DMS 273 (cell line): ENCODE measurements at regions not wholly inside any gene's neighbourhood (a gene's known extent, or its start where the extent isn't known, plus 50 kb on each side); places are given as distances from the start of the nearest gene placed in this dataset.
"Not testable (repeated sequence)": the region's sequence is repeated elsewhere in the genome, so short reads cannot be mapped to it uniquely, and the experiment has no call there.

Source experiments
- DNase-seq: peaks from one replicate; lab custom pipeline; 2025; ENCODE audit not compliant: unreplicated experiment; lab: John Stamatoyannopoulos, UW

DNA sequence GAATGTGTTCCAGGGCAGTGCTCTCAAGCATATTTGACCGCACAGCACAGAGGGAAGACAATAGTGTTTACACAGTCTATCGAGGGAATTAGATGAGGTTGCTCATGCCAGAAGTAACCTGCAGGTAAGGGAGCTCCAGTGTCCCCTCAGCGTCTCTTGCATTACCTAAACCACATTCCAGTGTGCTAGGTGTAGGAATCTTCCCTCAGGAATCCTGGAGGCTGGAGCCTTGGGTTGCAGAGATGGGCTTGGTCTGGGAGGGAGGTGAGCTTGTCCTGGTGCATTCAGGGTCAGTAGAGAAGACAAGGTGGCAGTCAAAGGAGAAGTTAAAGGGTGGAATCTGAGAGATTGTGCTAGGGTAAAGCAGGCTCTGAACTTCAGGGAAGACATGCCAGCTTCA, 56.3 kb downstream of the SOX14 start:
- no peak for DNase-seq

DNA sequence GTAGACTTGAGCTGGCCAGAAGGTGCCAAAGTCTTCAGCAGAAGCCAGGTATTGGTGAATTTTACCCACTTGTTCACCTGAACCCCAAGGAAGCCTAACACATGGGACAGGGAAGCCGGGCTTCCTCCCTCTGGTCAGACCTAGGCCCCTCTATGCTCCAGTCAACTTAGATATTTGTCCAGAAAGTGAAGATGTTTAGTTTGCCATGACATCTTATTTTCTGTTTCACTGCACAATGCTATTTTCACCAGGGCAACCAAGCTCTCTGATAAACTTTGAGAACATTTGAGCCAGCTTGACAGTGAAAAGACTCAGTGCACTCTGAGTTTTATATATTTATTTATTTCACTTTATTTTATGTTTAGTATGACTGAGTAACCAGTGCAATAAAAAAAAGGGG, 71.0 kb downstream of the SOX14 start:
- DNase-seq: no peak

DNA sequence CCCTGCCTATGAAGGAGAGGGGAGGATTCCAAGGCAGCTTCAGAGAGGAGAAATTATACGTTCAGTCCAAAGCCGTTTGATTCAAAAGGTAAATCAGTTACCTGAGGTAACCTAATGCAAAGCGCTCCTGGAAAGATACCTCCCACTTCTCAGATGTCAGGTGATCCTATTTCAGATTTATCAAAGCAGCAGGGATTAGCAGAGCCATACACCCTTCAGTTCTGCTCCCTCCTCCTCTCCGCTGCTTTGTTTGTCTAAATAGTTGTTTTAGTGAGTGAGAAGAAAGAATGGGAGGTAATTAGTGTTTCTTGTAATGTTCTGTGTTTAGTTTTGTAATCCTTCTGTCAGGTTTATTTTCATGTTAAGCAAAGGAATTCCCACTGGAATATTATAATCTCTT, 81.1 kb downstream of the SOX14 start:
- no peak for DNase-seq

- no peak for DNase-seq
Measured at GRCh38 chr3:137845666-137846065, 81.6 kb downstream of the SOX14 start.

DNA sequence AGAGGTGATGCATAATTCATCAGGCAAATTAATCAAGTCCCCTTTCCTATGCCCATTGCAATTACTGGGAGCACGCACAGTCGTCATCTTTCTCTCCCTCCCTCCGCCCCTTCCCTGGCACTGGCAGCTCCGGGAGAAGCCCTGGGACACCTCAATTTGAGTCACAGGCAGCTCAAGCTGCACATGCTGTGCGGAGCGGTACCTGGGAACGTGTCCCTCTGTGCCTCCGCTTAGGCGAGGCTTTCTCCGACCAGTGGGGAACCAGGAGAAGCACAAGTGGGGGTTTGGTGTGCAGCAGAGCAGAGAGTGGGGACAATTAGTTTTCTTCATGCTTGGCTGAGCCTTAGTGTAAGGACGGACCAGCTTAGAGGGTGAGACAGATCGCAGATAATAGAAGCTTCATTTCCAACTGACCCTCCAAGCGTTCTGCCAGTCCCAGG, 88.3 kb downstream of the SOX14 start:
- DNase-seq: no peak

- no peak for DNase-seq
Measured at GRCh38 chr3:137854533-137855261, 90.6 kb downstream of the SOX14 start.

DNA sequence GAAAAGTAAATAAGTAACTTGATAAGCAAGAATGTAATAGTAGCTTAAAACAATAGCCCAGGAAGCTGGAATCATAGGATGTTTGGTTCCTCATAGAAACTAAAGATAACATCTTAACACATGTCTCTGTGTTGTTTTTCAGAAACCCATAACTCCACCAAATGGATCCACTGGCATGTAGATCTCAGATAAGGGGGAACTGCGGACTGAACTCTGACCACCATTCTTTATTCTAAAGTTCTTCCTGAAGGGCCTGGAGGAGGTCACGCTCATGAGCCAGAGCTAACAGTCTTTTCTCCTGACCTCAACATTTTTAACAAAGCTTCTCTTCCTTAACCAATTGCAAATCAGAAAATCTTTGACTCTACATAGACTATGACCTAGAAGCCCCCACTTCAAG, 101.9 kb downstream of the SOX14 start:
- no peak for DNase-seq

DNA sequence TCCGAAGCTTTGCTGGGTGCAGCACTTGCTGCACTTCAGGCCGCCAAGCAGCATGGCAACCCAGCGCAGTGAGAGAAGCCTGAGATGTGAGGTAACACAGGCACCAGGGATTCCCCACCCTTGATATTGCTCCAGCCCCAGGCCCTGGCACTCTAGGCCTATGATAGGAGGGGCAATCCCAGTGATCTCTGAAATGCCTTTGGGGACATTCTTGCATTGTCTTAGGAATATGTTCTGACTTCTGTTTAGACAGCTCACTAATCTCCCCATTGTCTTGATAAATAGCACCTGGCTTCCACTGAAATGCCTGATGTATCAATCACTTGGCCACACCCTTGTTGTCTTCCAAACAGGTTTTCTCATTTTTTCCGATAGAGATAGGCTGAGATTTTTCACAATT, 102.8 kb downstream of the SOX14 start:
- DNase-seq: no peak

DNA sequence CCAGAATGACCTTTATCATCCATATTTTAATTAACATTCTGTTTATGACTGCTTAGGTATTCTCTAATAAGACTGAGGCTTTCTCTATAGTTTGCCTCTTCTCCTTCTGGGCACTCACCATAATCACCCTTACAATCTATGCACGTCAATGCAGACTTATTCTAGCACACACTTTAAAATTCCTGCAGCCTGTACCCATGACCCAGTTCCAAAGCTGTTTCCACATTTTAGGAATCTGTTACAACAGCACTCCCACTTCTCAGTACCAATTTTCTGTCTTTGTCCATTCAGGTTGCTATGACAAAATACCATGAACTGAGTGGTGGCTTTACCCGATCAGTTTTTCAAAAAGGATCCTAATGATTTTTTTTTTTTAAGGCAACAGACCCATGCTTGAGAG, 103.5 kb downstream of the SOX14 start:
- DNase-seq: no peak

DNA sequence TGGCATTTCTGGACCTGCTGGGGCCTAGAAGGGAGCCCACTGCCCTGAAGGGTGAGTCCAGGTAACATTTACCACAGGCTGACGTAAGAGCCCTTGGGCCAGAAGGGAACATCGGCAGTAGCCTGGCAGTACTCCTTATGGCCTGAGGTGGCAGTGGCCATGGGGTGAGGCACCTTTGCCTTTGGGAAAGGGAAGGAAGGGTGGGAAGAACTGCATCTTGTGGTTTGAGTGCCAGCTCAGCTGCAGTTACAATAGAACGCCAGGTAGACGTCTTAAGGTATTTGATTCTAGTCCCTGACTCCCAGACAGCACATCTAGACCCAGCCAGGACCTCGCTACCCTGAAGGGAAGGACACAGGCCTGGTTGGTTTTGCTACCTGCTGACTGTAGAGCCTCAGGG, 104.9 kb downstream of the SOX14 start:
- no peak for DNase-seq

GRCh38 chr3:137872589-137872988, 108.5 kb downstream of the SOX14 start:
- DNase-seq: not testable (repeated sequence)

- not testable (repeated sequence) for DNase-seq
Measured at GRCh38 chr3:137896842-137897241, 113.1 kb upstream of the CLDN18 start.

DNA sequence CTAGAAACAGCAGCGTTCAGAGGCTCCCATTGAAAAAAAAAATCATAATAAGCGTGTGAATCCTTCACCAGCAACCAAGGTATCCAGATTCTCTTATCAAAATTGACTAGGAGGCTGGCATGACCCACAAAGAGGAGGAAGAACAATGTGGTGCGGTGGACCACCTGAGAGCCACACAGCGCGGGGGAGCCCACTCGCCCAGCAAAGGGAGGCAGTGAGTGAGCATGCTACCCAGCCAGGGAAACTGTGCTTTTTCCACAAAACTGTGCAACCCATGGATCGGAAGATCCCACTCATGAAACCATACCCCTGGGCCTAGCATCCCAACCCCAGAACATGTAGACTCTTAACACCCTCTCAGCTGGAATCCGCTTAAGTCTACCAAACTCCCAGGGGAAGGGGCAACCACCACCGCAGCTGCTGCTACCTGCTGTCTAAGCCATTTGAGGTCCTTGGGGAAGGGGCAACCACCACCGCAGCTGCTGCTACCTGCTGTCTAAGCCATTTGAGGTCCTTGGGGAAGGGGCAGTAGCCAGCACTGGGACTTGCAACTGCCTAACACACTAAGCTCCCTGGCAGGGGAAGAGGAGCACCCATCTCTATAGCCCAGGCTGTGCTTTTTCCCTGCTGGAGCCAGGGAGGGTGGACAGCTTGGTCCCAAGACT, 102.8 kb upstream of the CLDN18 start:
- no peak for DNase-seq

- DNase-seq: no peak
Measured at GRCh38 chr3:137924628-137925027, 85.3 kb upstream of the CLDN18 start.

GRCh38 chr3:137925080-137925479, 84.9 kb upstream of the CLDN18 start:
- no peak for DNase-seq

DNA sequence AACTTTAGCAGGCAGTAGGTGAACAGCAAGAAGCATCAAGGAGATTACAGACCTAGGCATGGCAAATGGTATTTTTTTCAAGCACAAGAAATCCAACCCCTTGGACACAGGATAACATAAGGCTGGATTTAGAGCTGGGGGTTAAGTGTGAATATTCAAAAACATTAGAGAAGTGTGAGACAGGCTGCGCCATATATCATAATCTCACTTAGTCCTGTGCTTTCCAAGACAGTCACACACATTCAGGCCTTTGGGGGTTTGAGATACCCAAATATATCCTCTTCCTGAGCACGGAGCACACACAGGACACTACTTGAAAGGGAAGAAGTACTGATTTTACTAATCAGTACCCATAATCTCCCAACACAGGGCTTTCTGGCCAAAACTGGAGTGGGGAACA, 83.0 kb upstream of the CLDN18 start:
- DNase-seq: no peak

GRCh38 chr3:137930976-137931375, 79.0 kb upstream of the CLDN18 start:
- DNase-seq: no peak

GRCh38 chr3:137938876-137939275, 71.1 kb upstream of the CLDN18 start:
- DNase-seq: no peak

DNA sequence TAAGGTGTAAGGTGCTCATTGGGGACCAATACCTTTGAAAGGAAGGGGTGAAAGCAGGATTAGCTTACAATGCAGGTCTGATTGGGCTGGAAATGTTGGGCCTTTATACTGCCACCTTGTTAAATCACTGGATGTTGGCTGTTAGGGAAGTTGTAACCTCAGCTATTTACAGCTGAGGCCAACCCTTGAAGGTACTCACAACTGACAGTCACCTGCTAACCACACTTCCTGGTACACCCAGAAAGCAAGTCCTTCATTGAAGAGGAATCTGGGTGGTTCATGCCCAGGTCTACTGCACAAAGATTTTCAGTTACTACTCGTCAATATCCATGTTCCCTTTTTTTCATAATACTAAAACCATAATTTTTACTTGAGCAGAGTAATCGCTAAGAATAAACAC, 65.4 kb upstream of the CLDN18 start:
- DNase-seq: no peak

GRCh38 chr3:137946356-137946973, 63.5 kb upstream of the CLDN18 start:
- peak; percentile 90 for DNase-seq

DNA sequence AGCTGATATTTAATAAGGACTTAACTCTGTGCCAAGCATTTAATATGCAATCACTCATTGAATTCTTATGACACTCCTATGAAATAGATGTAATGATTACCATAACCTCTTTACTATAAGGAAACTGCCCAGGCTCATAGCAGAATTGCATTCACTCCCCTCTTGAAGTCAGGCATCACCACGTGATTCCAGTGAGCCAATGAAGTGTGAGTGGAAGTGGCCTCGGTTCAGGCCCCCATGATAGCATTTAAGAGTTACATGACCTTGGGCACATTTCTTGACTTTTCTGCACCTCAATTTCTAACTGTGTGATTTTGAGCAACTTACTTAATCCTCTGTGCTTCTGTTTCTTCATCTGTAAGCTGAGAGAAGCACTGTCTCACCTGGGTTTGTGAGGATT, 62.8 kb upstream of the CLDN18 start:
- no peak for DNase-seq

DNA sequence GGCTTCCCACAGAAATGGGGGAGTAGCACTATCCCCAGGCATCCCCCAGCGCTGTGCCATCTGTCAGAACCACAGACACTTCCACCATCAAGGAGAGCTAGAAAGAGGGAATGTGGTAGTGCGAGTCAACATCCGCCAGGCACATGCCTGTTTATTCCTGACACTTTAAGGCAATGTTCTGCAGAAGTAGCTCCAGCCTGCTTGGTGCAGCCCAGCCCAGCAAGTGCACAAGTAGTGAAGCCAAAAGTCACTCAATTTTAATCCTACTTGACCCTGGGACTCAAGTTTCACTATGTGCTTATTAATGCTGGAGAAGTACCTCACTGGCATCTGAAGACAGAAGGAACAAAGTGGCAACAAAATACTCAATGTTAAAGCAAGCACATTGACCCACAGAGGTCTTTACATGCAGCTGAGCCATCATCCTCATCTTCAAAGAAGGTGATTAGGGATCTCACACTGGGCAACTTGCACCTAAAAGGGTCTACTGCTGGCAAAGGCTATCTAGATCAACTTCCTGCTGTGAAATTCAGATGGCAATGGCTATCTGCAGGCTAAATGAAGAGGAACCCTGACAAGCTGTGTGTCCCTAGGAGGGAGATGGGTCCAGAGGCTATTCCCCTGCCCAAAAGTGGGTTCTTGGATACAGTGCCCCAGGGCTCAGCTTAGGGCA, 61.4 kb upstream of the CLDN18 start:
- DNase-seq: peak; percentile 19
